Activated T-helper 17 cell treated with anti-CD3 and anti-CD28 coated beads, Interleukin-2, amount 50 U/mL, for 72 hours (primary cell): ENCODE measurements at regions not wholly inside any gene's neighbourhood (a gene's known extent, or its start where the extent isn't known, plus 50 kb on each side); places are given as distances from the start of the nearest gene placed in this dataset.
"Not testable (repeated sequence)": the region's sequence is repeated elsewhere in the genome, so short reads cannot be mapped to it uniquely, and the experiment has no call there.

Source experiments
- ATAC-seq: fragments of 150-1000 bp; cut with Tn5 transposase; replicated peaks from 2 replicates; pipeline ENCODE4 v1.10.0; 2021; ENCODE audit warnings: mild to moderate bottlenecking, moderate library complexity
- H3K27ac Mint-ChIP-seq: one replicate; pipeline ENCODE4 v1.8.0; 2022; ENCODE audit warnings: mixed read lengths
- H3K27me3 Mint-ChIP-seq: one replicate; pipeline ENCODE4 v1.8.0; 2022; ENCODE audit warnings: mixed read lengths
- H3K36me3 Mint-ChIP-seq: one replicate; pipeline ENCODE4 v1.8.0; 2022; ENCODE audit warnings: low read depth, mild to moderate bottlenecking, mixed read lengths
- H3K4me1 Mint-ChIP-seq: one replicate; pipeline ENCODE4 v1.8.0; 2022; ENCODE audit warnings: mixed read lengths
- H3K4me3 Mint-ChIP-seq: one replicate; pipeline ENCODE4 v1.8.0; 2022; ENCODE audit warnings: mild to moderate bottlenecking, mixed read lengths
- H3K9me3 Mint-ChIP-seq: one replicate; pipeline ENCODE4 v1.8.0; 2022; ENCODE audit warnings: mixed read lengths

- no peak overlapping the region for H3K4me3 Mint-ChIP-seq
- no peaks in the 10 kb centered on the region for H3K9me3 Mint-ChIP-seq
- H3K36me3 Mint-ChIP-seq = no peaks in the 10 kb centered on the region
- no peaks in the 10 kb centered on the region for H3K4me1 Mint-ChIP-seq
- H3K27ac Mint-ChIP-seq = no peak overlapping the region
- no peak for ATAC-seq
- no peaks in the 10 kb centered on the region for H3K27me3 Mint-ChIP-seq
Measured at GRCh38 chr10:121371836-121372235, 226.4 kb downstream of the FGFR2 start.

- H3K27me3 Mint-ChIP-seq = no peaks in the 10 kb centered on the region
- no peak overlapping the region for H3K27ac Mint-ChIP-seq
- ATAC-seq = no peak
- H3K4me3 Mint-ChIP-seq = no peak overlapping the region
- no peaks in the 10 kb centered on the region for H3K4me1 Mint-ChIP-seq
- H3K36me3 Mint-ChIP-seq = no peaks in the 10 kb centered on the region
- H3K9me3 Mint-ChIP-seq = peaks cover 5% of the 10 kb centered on the region
Measured at GRCh38 chr10:121373411-121373810, 224.8 kb downstream of the FGFR2 start.

- no peaks in the 10 kb centered on the region for H3K27me3 Mint-ChIP-seq
- no peak overlapping the region for H3K27ac Mint-ChIP-seq
- ATAC-seq = no peak
- H3K4me3 Mint-ChIP-seq = no peak overlapping the region
- H3K36me3 Mint-ChIP-seq = no peaks in the 10 kb centered on the region
- H3K9me3 Mint-ChIP-seq = peaks cover 5% of the 10 kb centered on the region
- no peaks in the 10 kb centered on the region for H3K4me1 Mint-ChIP-seq
Measured at GRCh38 chr10:121374121-121374520, 224.1 kb downstream of the FGFR2 start.

- peaks cover 5% of the 10 kb centered on the region for H3K9me3 Mint-ChIP-seq
- no peaks in the 10 kb centered on the region for H3K27me3 Mint-ChIP-seq
- no peaks in the 10 kb centered on the region for H3K4me1 Mint-ChIP-seq
- no peaks in the 10 kb centered on the region for H3K36me3 Mint-ChIP-seq
- no peak for ATAC-seq
- H3K27ac Mint-ChIP-seq = no peak overlapping the region
- no peak overlapping the region for H3K4me3 Mint-ChIP-seq
Measured at GRCh38 chr10:121375172-121375571, 223.1 kb downstream of the FGFR2 start.

- no peak for ATAC-seq
- peaks cover 3% of the 10 kb centered on the region for H3K27me3 Mint-ChIP-seq
- no peak overlapping the region for H3K27ac Mint-ChIP-seq
- no peaks in the 10 kb centered on the region for H3K36me3 Mint-ChIP-seq
- H3K9me3 Mint-ChIP-seq = peaks cover 9% of the 10 kb centered on the region
- H3K4me3 Mint-ChIP-seq = no peak overlapping the region
- H3K4me1 Mint-ChIP-seq = no peaks in the 10 kb centered on the region
Measured at GRCh38 chr10:121378251-121378801, 219.9 kb downstream of the FGFR2 start.

GRCh38 chr10:121379013-121379412, 219.2 kb downstream of the FGFR2 start:
- ATAC-seq = no peak
- Mint-ChIP-seq H3K36me3 (no peaks in the 10 kb centered on the region), H3K4me1 (no peaks in the 10 kb centered on the region), H3K27me3 (peaks cover 3% of the 10 kb centered on the region), H3K9me3 (peaks cover 9% of the 10 kb centered on the region), H3K27ac (no peak overlapping the region), H3K4me3 (no peak overlapping the region)

GRCh38 chr10:121380211-121380610, 218.0 kb downstream of the FGFR2 start:
- Mint-ChIP-seq H3K4me3 (no peak overlapping the region), H3K27me3 (peaks cover 3% of the 10 kb centered on the region), H3K9me3 (peaks cover 9% of the 10 kb centered on the region), H3K36me3 (no peaks in the 10 kb centered on the region), H3K4me1 (no peaks in the 10 kb centered on the region), H3K27ac (no peak overlapping the region)
- ATAC-seq = no peak

GRCh38 chr10:121382029-121382520, 216.2 kb downstream of the FGFR2 start:
- H3K9me3 Mint-ChIP-seq, H3K4me3 Mint-ChIP-seq, H3K4me1 Mint-ChIP-seq, H3K36me3 Mint-ChIP-seq, H3K27ac Mint-ChIP-seq, ATAC-seq, H3K27me3 Mint-ChIP-seq: not testable (repeated sequence)

GRCh38 chr10:121385136-121385535, 213.1 kb downstream of the FGFR2 start:
- Mint-ChIP-seq H3K36me3 (no peaks in the 10 kb centered on the region), H3K27me3 (peaks cover 3% of the 10 kb centered on the region), H3K9me3 (peaks cover 4% of the 10 kb centered on the region), H3K4me3 (no peak overlapping the region), H3K27ac (no peak overlapping the region), H3K4me1 (no peaks in the 10 kb centered on the region)
- no peak for ATAC-seq

GRCh38 chr10:121392657-121393056, 205.6 kb downstream of the FGFR2 start:
- peaks cover 13% of the 10 kb centered on the region for H3K27me3 Mint-ChIP-seq
- no peaks in the 10 kb centered on the region for H3K4me1 Mint-ChIP-seq
- no peak for ATAC-seq
- no peak overlapping the region for H3K27ac Mint-ChIP-seq
- no peaks in the 10 kb centered on the region for H3K36me3 Mint-ChIP-seq
- H3K9me3 Mint-ChIP-seq = peaks cover 4% of the 10 kb centered on the region
- H3K4me3 Mint-ChIP-seq = no peak overlapping the region

GRCh38 chr10:121393522-121393921, 204.7 kb downstream of the FGFR2 start:
- peaks cover 4% of the 10 kb centered on the region for H3K9me3 Mint-ChIP-seq
- ATAC-seq = no peak
- H3K4me3 Mint-ChIP-seq = no peak overlapping the region
- no peaks in the 10 kb centered on the region for H3K4me1 Mint-ChIP-seq
- H3K27me3 Mint-ChIP-seq = peaks cover 13% of the 10 kb centered on the region
- no peaks in the 10 kb centered on the region for H3K36me3 Mint-ChIP-seq
- no peak overlapping the region for H3K27ac Mint-ChIP-seq

GRCh38 chr10:121400507-121400906, 197.7 kb downstream of the FGFR2 start:
- not testable (repeated sequence) for H3K4me3 Mint-ChIP-seq, H3K9me3 Mint-ChIP-seq, H3K4me1 Mint-ChIP-seq, ATAC-seq, H3K36me3 Mint-ChIP-seq, H3K27ac Mint-ChIP-seq, H3K27me3 Mint-ChIP-seq

GRCh38 chr10:121403527-121403926, 194.7 kb downstream of the FGFR2 start:
- Mint-ChIP-seq H3K4me1 (no peaks in the 10 kb centered on the region), H3K36me3 (no peaks in the 10 kb centered on the region), H3K9me3 (no peaks in the 10 kb centered on the region), H3K27ac (no peak overlapping the region), H3K27me3 (no peaks in the 10 kb centered on the region), H3K4me3 (no peak overlapping the region)
- ATAC-seq = no peak

- H3K27ac Mint-ChIP-seq = no peak overlapping the region
- no peaks in the 10 kb centered on the region for H3K27me3 Mint-ChIP-seq
- H3K4me1 Mint-ChIP-seq = no peaks in the 10 kb centered on the region
- no peaks in the 10 kb centered on the region for H3K9me3 Mint-ChIP-seq
- no peak for ATAC-seq
- H3K4me3 Mint-ChIP-seq = no peak overlapping the region
- no peaks in the 10 kb centered on the region for H3K36me3 Mint-ChIP-seq
Measured at GRCh38 chr10:121404611-121405010, 193.6 kb downstream of the FGFR2 start.

GRCh38 chr10:121405096-121405495, 193.1 kb downstream of the FGFR2 start:
- Mint-ChIP-seq H3K4me1 (no peaks in the 10 kb centered on the region), H3K27ac (no peak overlapping the region), H3K9me3 (no peaks in the 10 kb centered on the region), H3K36me3 (no peaks in the 10 kb centered on the region), H3K4me3 (no peak overlapping the region), H3K27me3 (no peaks in the 10 kb centered on the region)
- ATAC-seq = no peak

- Mint-ChIP-seq H3K27ac (no peak overlapping the region), H3K27me3 (no peaks in the 10 kb centered on the region), H3K4me1 (no peaks in the 10 kb centered on the region), H3K4me3 (no peak overlapping the region), H3K36me3 (no peaks in the 10 kb centered on the region), H3K9me3 (no peaks in the 10 kb centered on the region)
- ATAC-seq = no peak
Measured at GRCh38 chr10:121405549-121405948, 192.7 kb downstream of the FGFR2 start.
